Endothelial cell of hepatic sinusoid (primary cell): ENCODE measurements at regions not wholly inside any gene's neighbourhood (a gene's known extent, or its start where the extent isn't known, plus 50 kb on each side); places are given as distances from the start of the nearest gene placed in this dataset.
"Not testable (repeated sequence)": the region's sequence is repeated elsewhere in the genome, so short reads cannot be mapped to it uniquely, and the experiment has no call there.

Experiments used
- in situ Hi-C: cut with HindIII; loops from 2 replicates; pipeline ENCODE4 v1.10.0; 2017; ENCODE audit warnings: low sequenced_read_pairs

DNA sequence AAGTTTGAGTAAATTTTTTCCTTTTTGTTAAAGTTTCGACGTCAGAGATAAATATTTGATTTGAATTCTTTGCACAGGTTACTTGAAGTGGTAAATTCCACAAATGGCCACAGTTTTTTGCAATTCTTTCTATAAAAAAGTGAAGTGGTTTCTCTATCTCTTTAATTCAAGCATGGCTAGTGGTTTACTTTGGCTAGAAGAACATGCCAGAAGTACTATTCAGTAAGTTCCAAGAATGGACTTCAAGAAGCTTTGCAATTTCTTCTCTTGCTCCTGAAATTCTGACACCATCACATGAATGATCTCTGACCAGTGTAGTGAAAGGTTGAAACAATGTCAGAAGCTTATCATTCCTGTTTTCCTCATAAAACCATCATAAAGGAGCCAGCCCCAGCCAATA is 55.7 kb upstream of the RNPC3 start:
- in situ Hi-C loops, result no loop called here

DNA sequence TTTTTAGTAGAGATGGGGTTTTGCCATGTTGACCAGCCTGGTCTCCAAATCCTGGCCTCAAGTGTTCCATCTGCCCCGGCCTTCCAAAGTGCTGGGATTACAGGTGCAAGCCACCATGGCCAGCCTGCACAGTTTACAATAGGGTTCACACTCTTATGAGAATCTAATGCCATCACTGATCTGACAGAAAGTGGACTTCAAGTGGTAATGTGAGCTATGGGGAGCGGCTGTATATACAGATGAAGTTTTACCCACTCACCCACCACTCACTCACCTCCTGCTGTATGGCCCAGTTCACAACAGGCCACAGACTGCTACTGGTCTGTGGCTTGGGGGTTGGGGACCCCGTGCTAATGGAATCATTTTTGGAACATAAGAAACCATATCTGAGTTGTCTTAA is 58.4 kb upstream of the RNPC3 start:
- in situ Hi-C loops, result no loop called here

DNA sequence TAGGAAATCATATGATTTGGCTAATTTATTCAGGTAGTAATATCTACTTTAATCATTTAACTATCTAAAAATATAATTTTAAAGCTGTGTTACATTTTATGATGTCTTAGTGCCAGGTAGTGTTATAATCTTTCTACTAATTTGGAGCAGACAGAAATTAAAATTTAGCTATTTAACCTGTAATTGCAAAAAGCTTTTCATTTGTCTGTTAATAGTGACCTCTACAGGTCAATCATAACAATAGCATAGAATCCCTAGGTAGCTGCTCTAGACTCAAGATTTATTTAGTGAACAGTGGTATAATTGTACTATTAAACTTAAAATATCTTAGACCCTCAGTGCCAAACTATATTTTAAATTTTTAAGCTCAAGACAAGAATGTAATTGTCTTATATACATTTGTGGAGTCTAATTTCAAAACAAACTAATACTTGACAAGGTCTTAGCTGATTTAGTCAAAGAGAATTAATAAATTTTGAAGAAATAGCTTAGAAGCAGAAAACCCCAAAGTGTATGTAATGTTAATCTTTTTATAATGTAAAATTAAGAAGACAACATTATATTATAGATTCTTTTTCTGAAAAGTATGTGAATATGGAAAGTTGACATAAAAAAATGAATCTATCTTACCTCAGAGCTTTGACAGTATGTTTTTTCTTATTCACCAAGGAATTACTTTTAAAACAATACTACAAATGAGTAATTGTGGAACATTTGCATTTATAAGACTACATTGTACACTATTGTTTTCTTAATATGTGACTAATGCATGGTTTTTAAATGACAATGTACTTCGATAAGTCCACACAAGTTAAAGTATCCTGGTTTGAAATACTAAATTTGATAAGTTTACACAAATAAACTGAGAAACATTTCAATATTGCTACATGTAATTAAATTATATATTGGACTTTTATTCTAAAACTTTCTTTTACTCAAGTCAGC is 64.1 kb upstream of the RNPC3 start:
- in situ Hi-C loops, result no loop called here

DNA sequence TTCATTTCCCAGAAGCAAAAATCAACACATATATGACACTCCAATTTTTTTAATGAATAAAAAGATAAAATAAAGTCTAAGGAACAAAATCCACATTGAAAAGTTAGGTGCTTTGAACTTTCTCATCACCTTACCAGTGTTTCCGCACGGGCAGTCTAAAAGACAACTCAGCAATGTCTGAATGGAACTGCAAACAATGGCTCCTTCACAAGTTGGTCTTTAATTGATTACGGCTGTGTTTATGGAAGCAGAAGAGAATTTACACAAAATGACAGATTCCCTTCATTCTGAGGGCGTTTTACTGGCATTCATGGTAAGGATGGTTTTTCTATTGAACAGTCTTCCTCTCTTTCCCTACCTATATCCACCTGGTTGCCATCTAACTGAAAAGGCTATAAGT is 65.0 kb upstream of the RNPC3 start:
- in situ Hi-C loops, result no loop called here

DNA sequence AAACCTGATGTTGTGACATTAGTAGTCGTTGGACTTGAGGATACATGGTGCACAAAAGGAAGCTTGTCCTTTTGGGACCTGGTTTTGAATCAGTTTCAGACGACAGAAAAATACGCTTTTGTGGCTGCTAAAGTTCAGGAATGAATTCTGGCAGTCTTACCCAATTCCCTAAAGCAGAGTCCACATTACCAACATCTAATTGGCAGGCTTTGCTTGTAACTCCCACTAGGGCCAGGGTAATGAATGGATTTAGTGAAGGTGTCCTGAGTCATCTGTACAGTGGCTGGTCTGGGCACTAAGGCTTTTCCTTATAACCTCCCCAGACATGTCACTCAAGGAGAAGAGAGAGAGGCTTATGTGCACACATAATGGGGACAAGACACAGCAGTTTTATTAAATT is 66.2 kb upstream of the RNPC3 start:
- in situ Hi-C loops, result no loop called here

DNA sequence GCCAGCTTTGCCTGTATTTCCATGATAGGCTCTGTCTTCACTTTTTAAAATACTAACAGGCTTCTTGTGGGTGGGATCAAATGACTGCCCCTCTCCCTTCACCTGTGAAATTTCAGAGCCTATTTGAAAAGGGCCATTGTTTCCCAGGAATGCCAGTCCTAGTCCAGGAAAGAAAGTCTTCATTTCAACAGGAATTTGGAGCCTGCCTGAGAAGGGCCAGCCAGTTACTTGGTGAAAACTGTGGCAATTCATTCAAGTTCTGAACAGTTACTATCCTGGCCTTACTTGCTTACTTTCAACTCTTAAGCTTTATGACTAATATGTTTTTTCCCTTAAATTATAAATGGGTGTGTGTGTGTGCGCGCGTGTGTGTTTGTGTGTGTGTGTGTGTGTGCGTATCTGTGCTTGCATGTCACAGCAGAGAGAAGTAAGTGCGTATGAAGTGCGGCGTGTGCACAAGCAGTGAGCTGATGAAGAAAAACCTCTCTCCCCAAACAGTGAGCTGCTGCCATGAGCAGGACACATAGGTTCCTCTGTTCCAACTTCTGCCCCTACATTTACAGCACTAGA is 67.5 kb upstream of the RNPC3 start:
- in situ Hi-C loops, result no loop called here

DNA sequence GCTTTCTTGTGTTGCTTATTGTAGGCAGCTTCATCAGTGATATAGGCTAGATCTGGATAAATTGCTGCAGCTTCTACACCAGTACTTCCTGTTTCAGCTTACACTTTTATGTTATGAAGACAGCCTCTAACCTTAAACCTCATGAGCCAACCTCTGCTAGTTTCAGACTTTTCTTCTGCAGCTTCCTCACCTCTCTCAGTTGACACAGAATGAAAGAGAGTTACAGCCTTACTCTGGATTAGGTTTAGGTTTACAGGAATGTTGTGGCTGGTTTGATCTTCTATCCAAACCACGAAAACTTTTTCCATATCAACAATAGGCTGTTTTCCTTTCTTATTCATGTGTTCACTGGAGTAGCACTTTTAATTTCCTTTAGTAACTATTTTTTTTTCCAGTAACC is 76.9 kb upstream of the RNPC3 start:
- in situ Hi-C loops, result no loop called here

DNA sequence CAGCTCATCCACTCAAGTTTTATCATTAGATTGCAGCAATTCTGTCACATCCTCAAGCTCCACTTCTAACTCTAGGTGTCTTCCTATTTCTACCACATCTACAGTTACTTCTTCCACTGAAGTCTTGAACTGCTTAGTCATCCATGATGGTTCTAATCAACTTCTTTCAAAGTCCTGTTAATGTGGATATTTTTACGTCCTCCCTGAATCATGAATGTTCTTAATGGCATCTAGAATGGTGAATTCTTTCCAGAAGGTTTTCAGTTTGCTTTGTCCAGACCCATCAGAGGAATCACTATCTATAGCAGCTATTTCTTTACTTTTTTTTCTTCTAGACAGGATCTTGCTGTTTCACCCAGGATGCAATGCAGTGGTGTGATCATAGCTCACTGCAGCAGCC is 78.0 kb upstream of the RNPC3 start:
- in situ Hi-C loops, result no loop called here

DNA sequence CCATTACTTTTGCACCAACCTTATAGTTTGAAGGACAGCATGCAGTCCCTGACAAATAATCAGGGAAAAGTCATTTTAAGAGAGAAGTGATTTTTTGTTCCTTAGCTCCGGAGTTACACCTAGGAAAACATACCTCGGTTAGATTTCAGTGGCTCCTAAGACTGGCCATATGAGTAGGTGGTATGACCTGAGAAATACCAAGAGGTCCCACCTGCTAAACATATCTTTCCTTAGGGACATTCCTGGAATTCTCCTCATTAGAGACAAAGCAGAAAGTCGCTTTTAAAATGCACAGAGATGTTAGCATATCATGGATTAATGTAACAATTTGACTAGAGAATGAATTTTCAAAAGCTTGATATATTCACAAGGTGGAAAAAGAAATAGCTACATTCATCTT is 84.2 kb upstream of the RNPC3 start:
- in situ Hi-C loops, result no loop called here

DNA sequence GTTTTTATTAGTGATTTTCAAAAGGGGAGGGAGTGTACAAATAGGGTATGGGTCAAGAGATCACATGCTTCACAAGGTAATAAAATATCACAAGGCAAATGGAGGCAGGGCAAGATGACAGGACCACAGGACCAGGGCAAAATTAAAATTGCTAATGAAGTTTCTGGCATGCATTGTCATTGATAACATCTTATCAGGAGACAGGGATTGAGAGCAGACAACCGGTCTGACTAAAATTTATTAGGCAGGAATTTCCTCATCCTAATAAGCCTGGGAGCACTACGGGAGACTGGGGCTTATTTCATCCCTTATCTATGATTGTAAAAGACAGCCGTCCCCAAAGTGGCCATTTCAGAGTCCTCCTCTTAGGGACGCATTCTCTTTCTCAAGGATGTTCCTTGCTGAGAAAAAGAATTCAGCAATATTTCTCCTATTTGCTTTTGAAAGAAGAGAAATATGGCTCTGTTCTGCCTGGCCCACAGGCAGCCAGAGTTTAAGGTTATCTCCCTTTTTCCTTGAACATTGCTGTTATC is 88.9 kb upstream of the RNPC3 start:
- in situ Hi-C loops, result not testable (repeated sequence)

DNA sequence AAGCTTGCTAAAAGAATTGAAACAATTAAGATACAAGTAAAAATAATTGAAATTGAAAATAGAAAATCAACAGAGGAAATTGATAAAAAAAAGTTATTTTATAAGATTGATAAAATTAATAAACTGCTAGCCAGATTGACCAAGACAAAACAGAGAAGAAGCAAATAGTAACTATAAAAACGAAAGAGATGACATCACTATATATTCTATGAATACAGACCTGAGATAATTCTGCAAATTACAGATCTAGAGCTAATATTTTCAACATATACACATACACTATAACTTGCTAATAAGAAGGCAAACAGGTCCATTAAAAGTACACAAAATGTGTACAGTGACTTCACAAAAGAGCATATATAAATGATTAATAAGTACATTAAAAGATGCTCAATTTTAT is 90.1 kb upstream of the RNPC3 start:
- in situ Hi-C loops, result no loop called here

DNA sequence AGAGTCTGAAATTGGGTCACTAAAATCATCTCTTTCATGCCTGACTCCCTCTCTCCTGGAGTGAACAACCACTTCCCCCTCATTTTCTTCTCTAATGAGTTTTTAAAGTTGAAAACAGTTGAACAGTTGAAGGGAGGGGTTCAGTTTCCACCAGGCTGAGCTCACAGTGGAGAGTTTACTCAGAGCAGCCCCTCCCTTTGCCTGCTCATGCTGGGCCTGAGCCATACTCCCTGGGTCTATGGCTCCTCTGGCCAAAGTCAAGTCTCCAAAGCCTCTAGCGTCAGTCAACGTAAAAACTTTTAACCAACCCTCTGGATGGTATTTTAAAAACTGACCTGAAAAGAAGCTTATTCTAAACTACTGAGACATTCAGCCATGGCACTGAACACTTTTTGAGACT is 100.8 kb upstream of the RNPC3 start:
- in situ Hi-C loops, result no loop called here

DNA sequence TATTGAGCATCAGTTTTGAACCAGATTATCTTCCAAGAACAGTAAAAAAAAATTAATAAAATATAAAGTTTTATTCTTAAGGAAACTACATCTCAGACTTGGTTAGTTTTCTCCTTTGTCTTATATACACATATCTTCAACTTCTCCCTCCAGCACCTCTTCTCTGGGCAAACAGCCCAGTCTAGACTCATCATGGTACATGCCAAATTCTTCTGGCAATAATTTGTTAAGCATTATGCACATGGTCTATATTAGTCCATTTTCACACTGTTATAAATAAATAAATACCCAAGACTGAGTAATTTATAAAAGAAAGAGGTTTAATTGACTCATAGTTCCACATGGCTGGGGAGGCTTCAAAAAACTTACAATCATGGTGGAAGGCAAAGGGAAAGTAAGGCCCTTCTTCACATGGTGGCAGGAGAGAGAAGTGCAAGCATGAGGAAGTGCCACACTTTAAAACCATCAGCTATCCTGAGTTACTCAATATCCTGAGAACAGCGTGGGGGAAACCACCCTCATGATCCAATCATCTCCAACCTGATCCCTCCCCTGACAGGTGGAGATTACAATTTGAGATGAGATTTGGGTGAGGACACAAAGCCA is 108.7 kb upstream of the RNPC3 start:
- in situ Hi-C loops, result no loop called here

DNA sequence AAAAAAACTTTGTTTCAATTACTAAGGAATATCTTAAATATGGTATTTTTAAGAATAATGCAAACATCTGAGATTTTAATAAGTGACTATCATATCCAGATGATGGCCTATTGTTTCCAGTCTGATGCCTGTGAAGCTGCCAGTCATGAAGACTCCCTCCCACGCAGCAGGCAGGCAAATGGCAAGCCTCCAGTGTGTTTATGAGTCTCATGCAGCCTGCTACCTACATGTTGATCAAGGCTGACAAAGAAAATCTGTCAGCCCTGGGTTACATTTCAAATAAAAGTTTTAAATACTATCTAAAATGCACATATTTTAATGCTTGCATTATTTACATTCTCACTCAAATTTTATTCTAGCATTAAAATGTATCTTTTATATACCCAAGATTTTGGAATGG is 137.6 kb upstream of the RNPC3 start:
- in situ Hi-C loops, result loop anchor here (5.0 kb wide), 1 partner anchor 46 kb away; no protein-coding TSS in a partner anchor

DNA sequence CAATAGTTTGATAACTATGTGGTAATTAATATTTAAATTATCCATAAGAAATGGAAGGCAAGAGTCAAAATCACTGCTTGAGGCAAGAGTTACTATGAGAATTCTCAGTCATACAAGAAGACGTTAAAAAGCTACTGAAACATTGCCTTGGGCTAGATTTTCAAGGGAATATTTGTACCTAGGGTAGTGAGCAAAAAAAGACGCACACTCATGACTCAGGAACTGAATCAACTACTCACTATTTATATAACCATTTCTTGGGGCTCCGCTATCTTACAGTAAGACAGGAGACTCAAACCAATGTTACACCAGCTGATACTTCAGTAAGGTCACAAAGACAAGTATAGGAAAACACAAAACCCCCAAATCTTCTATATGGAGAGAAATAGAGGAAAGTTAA is 151.5 kb upstream of the RNPC3 start:
- in situ Hi-C loops, result no loop called here

DNA sequence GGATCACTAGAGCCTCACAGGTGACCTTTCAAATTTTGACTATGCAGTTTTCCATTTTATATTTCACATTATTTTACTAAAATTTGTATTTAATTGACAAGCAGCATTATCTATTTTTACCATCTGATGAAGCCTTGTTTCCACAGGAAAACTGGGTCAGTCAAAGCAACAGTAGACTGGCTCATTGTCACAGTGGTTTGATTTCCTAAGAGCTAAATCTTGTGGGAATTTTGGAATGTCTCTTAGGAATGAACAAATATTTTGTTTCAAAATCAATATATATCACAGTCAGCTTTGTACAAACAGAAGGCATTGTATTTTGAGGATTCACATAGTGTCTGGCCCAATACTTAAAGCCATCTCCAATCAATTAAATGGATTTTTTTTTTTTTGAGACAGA is 152.6 kb upstream of the RNPC3 start:
- in situ Hi-C loops, result no loop called here

DNA sequence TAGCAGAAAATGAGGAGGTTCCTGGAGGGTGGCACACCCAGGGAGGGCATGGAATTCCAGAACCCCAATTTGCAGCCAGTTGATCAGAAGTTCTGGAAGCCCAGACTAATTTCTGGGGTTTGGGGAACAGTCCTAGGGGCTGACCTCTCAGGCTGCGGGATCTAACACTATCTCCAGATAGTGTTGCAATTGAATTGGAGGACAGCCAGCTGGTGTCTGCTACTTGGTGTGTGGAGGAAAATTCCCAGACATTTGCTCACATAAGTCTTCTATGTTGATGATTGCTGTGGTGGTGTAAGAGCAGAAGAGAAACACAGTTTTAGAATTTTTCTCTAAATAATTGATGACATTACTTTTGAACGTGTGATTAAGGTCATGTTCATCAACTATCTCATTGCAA is 154.3 kb upstream of the RNPC3 start:
- in situ Hi-C loops, result no loop called here

DNA sequence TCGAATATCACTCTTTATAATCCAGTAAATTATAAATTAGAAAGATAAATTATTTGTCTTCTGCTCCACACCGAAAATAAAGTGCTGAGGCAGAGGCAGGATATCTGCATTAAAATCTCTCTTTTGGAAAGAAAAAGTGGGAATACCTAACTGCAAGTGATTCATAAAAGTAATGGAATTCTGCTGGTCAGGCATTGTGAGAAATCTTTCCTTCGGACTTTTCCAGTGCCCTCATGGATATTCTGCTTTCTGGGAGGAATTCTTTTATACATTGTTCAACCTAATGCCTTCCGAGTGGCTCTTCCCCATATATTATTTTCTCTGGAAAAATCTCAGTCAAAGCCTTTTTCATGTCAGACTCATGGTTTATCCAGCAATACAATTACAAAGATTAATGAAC is 158.3 kb upstream of the RNPC3 start:
- in situ Hi-C loops, result no loop called here

DNA sequence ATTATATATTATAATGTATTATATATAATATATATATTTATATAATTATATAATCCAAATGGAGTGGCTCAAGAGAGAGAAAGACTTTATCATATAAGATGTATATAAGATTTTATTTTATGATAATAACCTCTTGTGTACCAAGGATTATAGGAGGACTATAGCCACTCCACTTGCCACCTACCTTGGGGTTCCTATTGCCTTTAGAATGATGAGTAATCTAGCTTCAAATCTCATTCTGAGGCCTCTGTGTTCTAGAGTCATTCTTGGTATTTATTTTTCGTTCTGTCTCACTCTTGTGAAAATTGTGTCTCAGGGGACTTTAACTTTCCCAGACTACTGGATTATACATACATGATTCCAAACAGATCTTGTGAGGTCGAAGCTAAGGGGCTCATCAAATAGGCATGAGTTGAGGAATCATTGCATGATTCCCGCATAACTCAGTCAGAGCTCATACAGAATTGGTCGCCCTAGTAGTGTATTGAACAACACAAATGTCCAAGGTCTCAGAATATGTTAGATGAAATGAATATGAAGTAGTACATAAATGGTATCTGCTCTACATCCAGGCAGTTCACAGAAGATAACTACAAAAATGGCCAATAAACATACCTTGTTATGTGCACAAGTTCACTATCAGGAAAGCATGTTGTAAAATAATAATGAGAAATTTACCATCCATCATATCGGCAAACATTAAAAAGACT is 159.5 kb upstream of the RNPC3 start:
- in situ Hi-C loops, result no loop called here

DNA sequence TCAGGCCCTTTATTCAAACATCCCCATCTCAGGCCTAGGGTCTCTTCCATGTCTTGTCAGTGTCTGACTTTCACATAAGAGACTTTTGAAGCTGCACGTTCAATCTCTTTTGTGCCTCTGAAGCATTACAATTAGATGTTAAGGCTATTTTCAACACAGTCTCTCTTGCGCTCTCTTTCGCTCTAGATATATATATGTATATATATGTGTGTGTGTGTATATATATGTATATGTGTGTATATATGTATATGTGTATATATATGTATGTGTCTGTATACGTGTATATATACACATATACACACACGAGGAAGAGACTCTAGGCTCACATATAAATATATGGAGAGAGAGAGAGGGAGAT is 162.5 kb upstream of the RNPC3 start:
- in situ Hi-C loops, result no loop called here

DNA sequence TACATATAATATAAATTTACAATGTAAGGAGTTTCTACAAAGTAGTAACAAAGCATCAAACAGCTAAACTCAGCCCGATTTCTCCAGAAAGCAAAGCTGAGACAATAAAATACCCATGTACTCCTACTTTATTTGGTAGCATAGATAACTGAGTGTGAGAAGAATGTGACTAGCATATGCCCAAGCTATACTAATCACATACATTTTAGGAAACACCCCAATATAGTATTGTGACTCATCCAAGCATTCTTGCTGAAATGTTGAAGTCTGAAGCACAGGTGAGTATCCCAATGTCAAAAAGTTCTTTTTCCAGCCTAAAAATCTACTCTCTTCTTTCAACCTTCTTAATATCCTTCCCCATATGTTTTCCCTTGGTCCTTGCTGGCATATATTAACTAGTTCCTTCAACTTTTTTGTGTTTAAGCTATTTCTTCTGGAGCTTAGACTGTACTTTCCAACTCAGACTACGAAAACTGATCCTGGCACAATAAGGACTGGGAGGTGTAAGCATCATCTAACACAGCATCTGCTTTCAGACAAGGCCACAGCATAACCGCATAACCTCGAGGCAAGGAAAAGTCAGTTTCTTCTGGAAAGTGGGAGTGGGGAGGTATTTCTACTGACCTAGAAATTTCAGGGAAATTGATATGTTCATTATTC is 163.0 kb upstream of the RNPC3 start:
- in situ Hi-C loops, result no loop called here
